NOMO-1 treated with DMSO at 0.1 percent for 48 hours (cell line): ENCODE measurements at regions not wholly inside any gene's neighbourhood (a gene's known extent, or its start where the extent isn't known, plus 50 kb on each side); places are given as distances from the start of the nearest gene placed in this dataset.

Experiments
- DNase-seq: peaks from one replicate; lab custom pipeline; 2025; ENCODE audit not compliant: unreplicated experiment; lab: John Stamatoyannopoulos, UW

DNA sequence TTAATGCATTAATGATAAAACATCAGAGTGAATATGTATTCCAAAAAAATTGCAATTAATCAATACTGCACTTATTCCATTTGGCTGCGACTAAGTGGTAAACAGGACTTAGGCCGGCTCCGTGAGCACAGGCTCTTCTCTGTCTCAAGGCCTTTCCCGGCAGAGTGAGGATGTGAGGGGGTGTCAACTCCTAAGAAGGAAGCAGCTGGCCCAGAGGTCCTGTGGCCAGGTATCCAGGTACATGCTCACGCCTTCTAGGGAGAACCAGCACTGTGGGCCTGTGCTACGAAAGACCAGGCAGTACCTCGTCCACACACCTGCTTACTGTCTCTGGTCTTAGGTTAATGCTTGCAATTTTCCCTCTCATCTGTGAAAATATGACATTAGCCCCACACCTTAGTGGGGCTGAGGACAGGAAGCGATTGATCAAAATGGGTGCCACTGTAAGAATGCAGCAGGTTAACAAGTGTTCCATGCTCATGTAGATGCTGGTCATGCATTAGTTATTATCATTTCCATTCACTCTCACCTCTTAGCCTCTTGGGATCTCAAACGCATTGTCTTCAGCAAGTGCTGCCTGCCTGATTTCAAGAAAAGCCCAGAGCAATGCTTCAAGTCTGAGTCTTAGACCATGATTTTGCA is 175.3 kb downstream of the ABHD5 start:
- no peak for DNase-seq

DNA sequence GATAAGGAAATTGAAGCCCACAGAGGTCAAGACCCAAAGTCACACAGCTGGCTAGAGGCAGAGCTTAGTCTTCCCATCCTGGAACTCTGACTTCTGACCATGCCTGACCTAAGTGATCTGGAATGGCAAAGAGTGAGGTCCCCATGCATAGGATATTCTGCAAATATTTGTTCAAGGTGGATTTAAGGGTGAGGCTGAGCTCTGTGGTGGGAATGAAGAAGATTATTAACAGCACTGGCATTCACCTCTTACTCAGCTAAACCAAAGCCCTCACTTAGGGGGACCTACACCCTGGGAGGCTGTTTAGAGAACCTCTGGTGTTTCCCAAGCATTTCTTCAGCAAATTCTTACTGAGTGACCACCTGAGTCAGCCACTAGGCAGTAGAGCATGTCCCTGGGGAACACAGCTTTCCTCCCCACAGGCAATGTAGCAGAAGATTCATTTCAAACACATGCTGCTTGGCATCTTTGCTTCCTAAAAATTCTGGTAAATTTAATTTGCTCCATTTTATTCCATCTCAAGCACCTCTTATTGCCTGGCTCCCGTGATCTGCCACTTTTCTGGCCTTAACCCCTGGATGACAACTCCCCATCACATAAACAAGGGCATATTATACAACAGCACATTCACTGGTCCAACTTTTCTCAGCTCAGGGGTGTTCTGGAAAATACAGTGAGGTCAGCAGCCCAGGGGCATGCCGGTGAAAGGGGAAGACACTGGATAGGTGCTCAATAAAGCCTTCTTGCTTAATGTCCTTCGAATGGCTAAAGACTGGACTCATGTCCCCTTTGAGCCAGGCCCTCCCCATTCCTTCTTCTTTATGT is 176.0 kb downstream of the ABHD5 start:
- no peak for DNase-seq

DNA sequence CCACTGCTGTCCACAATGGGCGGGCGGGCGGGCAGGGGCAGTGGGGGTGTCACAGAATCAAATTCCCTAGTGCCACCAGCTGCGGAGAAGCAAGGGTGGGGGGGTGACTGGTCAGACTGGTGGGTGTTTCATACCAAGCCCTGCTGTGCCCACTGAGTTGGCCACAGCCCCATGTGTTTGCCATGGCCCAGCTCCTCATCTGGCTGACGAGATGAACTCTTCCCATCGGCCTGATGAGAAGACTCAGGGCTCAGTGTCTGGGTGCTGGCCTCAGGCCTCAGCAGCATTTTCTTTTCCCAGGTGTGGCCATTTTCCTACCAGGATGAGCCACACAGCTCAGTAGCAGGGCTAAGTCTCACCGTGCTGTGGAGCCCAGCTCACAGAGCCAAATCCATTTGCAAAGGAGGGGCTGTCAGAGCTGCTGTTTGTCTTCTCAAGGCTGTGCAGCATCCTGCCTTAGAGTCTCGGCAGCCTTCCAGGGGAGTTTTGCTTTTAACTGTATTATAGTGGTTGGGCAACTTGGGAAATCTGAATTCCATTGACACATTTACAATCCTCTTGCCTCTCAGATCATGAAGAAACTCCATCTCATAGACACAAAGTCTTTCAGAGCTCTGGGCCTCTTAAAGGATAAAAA is 176.8 kb downstream of the ABHD5 start:
- no peak for DNase-seq

DNA sequence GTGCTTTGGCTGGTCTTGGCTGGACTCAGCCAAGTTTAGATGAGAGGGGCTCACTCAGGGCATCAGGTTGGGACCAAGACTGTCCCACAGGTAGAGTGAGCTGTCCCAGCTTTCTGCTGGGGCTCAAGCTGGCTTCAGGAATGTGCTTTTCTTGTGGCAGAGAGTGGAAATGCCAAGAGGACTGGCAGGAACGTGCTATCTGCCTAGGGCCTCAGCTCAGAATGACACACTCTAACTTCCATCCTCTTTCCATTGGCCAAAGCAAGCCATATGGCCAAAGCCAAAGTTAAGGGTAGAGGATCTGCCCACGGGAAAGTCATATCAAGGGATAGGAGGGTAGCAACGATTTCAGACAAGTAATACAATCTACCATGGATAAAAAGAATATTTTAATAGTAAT is 178.8 kb downstream of the ABHD5 start:
- DNase-seq, result no peak

DNA sequence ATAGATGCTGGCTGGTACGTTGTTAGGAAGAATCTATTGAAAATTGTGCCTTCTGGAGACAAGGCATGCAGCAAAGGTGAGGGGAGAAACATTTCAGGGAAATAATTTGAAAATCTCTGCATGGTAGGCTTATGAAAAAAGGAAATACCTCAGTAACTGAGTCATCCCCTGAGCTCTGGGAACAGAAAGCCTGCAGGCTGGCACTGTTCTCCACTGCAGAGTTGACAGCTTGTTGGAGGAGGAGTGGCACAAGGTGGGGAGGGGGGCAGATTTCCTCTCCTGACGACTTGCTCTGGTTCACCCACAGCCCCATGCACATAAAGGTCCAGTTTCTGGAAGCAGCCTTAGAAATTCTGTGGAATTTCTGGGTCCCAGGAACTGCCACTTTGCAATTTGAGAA is 179.4 kb downstream of the ABHD5 start:
- no peak for DNase-seq

DNA sequence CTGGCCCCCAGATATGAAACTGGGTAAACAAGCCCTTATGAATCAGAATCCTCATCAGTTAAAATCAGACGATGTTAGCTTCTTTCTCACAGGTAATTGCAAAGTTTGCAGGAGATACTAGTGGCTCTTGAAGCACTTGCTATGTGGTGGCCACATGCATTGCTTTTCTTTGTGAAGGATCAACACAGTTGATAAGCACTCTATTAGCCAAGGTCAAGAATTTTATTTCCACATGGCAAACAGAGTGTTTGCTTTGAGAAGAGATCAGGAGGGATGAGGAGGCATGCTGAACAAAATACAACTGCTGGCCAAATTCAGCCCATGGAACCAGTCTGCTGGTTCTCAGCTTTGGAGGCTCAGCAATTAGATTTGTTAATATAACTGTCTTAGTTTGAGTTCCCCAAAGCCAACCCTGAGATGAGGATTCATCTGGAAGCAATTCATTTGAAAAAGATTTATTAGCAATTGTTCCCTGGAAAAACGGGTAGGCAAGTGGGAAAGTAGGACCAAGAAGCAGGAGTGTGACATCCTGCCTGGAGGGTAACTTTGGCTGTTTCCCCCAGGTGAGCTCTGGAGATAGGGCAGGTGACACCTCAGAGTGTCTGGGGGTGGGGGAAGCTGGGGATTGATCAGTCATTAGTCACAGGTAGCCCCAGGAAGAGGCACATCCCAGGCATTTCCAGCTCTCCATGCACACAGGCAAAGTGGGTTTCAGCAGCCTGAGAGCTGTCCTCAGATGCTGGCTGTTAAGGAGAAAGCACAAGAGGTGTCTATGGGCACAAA is 180.3 kb downstream of the ABHD5 start:
- DNase-seq, result no peak

DNA sequence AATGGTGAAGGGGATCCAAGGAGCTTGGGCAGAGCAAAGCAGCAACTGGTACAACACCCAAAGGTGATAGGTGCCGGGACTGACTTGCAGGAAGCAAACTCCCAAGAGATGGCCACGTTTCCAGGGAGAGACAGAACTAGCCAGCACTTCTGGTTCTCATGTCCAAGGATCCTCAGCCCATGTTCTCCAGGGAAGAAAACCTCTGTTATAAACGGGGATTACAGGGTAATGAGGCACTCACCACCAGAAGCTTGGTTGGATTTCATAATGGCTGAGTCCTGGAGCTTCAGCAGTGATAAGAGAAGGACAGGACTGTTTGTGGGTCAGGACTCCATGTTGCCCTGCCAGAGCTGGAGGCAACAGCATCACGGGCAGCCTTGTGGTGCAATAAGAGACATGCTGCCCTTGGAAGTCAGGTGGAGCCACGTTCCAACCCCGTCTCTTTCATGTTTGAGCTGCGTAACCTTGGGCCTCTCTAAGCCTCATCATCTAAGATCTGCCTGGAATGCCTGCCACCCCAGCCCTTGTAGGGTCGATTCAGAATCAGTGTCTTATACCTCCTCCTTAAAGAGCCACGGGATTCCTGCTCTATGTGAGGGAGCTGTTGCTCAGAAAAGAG is 181.0 kb downstream of the ABHD5 start:
- no peak for DNase-seq

DNA sequence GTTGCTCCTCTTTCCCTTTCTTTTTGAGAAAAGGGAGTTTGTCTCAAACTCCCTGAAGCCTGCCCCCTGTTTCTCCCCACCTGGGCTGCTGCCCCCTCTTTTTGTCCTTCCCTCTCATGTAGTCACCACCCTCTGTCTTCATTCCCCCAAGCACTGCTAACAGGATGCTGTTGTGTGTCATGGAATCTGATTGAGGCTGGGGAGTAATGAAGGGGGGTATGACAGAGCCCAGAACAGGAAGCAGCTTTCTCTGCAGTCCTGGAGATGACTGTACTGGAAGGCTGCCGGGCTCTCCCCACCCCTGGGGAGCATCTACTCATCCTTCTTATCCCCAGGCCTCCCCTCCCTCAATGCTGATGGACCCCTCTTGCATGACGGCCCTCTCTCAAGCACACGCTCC is 181.6 kb downstream of the ABHD5 start:
- no peak for DNase-seq

DNA sequence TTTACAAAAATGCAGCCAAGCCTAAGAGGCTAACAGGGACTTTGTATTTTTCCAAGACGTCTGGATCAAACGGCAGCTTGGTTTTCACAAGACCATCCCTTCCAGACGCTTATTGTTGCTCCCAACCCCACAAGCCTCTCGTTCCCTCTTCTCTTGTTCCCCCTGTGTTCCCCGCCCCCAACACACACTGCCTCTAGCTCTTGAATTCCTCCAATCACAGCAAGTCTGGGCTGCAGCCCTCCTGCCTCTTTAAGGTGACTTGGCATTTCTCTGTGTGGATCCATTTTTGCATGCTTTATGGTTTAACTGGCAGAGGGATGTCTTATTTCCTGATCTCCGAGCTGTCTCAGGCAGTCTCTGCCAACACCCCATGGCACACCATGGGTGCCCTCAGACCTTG is 182.2 kb downstream of the ABHD5 start:
- no peak for DNase-seq

DNA sequence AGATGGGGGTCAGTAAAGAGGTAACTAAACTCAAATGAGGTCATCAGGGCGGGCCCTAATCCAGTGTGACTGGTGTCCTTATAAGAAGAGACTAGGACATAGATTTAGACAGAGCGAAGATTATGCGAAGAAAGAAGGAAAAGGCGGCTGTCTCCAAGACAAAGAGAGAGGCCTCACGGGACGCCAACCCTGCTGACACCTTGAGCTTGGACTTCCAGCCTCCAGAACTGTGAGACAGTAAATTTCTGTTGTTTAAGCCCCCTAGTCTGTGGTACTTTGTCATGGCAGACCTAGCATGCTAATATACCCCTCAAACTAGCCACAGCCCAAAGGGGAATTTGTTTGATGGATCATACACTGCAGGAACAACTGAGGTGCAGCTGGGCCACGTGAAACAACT is 183.0 kb downstream of the ABHD5 start:
- DNase-seq, result no peak

DNA sequence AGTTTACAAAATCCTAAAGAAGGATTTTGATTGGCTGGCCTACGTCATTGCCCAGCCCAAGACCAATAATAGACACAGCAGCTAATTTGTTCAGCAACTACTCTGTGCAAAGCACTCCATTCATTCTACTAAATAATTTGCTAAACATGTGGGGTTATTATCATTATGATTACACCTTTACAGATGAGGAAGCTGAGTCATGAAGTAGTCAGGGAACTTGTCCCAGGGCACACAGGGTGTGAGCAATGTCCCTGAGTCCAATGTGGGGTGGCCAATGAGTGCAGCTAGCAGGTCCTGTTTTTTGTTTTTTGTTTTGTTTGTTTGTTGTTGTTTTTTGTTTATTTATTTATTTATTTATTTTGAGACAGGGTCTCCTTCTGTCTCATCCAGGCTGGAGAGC is 183.6 kb downstream of the ABHD5 start:
- DNase-seq, result no peak

DNA sequence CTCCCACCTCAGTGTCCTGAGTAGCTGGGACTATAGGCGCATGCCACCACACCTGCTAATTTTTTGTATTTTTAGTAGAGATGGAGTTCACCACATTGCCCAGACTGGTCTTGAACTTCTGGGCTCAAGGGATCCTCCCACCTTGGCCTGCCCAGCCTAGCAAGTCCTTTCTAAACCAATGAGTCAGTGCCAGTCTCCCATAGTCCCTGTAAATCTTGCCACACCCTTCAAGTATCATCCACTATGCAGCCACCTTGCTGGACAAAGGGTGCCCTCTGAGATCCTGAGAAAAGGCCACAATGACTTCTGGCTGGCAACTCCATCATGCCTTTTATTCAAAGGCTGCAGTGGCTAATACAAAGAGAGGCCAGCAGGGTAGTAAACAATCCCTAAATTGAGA is 184.0 kb downstream of the ABHD5 start:
- DNase-seq, result no peak

DNA sequence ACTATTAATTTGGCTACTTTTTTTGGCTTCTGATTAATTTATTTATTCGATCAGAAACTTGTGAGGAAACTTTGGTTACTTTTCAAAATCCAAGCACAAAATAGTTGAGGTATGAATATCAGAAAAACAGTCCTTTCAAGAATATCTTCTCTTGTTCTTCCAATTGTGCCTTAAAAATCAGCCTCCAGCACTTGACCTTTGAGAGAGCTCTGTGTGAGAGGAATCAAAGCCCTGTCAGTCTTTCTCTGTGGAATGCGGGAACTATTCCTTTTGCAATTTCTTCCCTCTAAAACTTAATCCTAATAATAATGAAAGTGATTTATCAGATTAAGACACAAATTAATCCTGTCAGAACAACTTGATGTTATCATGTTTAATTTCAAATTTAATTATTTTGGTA is 185.9 kb downstream of the ABHD5 start:
- no peak for DNase-seq

DNA sequence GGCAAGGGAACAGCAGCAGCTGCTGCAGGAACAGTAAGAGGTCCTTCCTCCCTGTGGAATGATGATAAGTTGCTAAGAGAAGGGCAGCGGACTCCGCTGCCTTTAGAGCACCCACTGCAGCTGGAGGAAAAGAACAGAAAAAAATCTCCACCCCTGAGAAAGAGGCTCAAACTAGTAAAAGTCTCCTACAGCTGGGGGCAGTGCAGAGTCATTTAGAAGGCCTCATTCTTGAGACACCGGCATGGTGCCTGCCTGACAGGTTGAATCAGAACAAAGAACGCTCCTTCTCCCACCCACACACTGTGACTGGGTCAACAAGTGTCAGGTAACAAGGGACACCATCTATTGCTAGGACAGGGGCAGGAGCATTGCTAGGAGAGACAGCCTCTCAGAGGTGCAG is 188.4 kb downstream of the ABHD5 start:
- DNase-seq, result peak; percentile 47

DNA sequence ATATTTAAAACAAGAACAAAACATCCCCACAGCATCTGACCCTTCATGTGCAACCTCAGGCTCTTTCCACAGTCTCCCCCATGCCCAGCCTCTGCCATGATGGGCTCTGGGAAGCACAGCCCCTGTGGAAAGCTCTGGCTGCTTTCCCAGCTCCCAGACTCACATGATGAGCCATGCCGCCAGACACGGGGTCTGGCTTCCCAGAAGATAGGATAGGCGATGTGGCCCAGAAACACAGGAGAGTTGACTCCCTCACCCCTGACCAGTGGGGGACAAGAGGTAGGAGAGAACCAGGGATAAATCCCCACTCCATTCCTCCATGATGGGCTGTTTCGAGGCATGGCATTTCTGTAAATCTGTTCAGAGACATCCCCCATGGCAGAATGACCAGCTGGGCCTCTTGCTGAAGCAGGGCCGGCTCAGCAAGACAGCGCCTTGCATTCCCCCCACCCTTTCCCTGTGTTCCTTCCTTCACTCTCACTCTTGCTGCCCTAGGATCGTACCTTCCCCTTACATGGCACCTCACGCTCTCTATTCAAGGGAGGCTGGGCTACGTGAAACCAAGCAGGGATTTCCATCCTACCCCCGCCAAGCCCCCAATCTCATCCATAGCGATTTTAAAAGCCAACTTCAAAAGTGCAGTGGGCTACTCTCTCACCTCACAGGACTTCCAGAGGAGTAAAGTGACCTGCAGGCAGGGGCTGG is 192.4 kb downstream of the ABHD5 start:
- DNase-seq, result no peak

DNA sequence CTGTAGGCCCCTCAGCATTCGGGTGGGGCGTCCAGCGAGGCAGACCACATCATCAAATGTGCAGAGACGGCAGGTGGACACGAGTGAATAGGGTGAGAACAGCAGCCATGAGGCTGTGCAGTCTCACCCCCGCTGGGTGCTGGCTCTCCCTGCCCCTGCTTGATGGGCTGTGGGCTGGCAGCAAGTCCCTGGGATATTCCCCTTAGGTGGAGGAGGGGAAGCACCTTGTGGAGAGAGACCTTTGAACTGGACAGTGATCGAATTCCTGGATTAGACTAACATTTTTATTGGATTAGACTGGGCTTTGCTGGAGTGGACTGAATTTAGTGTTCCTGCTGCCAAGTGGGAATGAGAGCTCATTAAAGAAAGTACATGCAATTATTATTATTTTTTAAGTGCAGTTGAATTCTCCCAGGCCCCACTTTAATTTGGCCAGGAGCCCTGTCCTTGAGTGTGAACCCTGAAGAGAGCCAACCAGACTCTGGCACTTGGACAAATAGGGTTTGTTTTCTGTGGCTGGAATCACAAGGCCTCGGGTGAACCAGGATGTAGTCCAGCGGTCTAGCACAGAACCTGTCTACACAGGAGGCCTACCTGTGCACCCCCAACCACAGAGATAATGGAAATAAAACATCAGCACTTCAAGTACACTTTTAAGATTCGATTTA is 193.1 kb downstream of the ABHD5 start:
- no peak for DNase-seq

DNA sequence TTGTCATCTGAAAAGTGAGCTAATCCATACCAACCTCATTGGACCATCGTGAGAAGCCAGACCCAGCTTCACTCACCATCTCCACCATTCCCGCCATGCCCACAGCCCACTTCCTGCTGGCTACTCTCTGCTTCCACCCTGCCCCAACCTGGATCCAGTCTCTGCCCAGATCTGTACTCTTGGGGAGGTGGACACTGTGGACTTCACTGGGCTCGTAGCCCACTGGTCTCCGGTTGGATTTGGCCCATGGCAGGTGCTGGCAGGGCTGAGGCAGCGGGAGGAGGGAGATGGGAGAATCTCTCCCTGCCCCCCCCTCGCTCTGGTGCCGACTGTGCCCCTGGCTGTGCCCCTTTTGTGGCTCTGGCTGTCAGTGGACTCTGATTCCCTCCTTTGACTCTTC is 193.8 kb downstream of the ABHD5 start:
- DNase-seq, result no peak

DNA sequence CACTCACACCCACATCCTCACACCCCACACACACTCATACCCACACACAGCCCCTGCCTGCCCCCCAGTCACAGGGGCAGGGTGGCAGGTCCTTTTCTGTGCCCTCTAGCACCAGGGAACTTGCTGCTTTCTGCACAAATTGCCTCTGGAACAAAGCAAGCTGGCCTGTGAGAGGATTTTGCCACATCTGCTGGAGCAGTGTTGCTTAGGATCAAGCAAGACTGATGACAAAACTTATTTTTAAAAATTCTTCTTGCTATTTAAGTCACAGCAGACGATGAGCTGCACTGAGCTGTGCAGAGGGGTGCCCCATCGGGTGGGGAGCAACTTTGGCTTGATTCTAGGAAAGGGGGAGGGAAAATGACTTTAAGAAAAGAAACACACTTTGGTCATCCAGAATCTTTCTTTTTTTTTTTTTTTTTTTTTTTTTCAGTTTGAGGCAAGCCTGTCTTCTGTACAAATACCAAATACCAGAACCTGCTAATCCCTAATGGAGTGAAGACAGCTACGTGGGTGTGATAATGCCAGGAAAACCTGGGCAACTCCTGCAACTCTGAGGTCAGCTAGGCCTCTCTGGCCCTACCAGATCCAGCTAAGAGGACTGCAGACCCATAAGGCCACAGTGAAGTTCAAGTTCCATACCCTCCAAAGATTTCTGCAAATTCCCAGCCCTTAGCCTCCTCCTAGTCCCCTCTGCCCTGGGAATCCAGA is 195.3 kb downstream of the ABHD5 start:
- no peak for DNase-seq

DNA sequence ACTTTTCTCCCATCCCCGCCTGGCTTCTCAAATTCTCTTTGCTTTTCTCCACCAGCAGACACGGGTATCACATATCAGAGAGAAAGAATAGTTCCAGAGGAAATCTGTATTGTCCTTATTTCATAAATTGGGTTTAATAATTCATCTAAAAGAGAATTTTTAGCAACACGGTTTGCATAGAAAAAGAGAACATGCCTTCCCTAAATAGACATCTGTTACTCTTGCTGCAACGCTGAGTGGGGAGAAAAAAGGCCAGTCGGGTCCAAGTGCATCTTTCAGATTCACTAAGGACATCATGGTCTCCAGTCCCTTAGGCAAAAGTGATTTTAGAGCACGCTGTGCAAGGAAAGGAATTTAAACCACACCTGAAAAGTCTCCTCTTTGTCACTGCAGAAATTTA is 201.3 kb downstream of the ABHD5 start:
- DNase-seq, result peak; percentile 41
